Endodermal cell (in vitro differentiated cells): ENCODE measurements at regions not wholly inside any gene's neighbourhood (a gene's known extent, or its start where the extent isn't known, plus 50 kb on each side); places are given as distances from the start of the nearest gene placed in this dataset.

Experiments
- DNase-seq: peaks from one replicate; pipeline ENCODE4 v3.0.0-alpha.2; 2017
- H3K27ac ChIP-seq: 2 replicates; pipeline ENCODE4 v1.5.1; 2013; ENCODE audit warnings: mild to moderate bottlenecking, low read depth, low read length, moderate library complexity
- H3K27me3 ChIP-seq: 2 replicates; pipeline ENCODE4 v1.6.1; 2013; ENCODE audit warnings: mild to moderate bottlenecking, low read length, moderate library complexity; ENCODE audit not compliant: insufficient read depth, control insufficient read depth, poor library complexity, severe bottlenecking
- H3K36me3 ChIP-seq: 2 replicates; pipeline ENCODE4 v1.7.0; 2013; ENCODE audit warnings: mild to moderate bottlenecking, low read length, moderate library complexity; ENCODE audit not compliant: control insufficient read depth, insufficient read depth
- H3K4me1 ChIP-seq: one replicate; pipeline ENCODE4 v1.7.0; 2013; ENCODE audit warnings: low read length; ENCODE audit not compliant: control insufficient read depth, insufficient read depth
- H3K4me3 ChIP-seq: 2 replicates; pipeline ENCODE4 v1.5.1; 2013; ENCODE audit warnings: mild to moderate bottlenecking, low read length, moderate library complexity
- H3K9ac ChIP-seq: 2 replicates; pipeline ENCODE4 v1.6.1; 2013; ENCODE audit warnings: mild to moderate bottlenecking, low read length, moderate library complexity; ENCODE audit not compliant: poor library complexity, severe bottlenecking; ENCODE audit errors: extremely low read depth
- H3K9me3 ChIP-seq: 2 replicates; pipeline ENCODE4 v1.6.1; 2013; ENCODE audit warnings: mild to moderate bottlenecking, low read length, moderate library complexity; ENCODE audit not compliant: control insufficient read depth
- H3K27ac Mint-ChIP-seq: 2 replicates; pipeline ENCODE4 v1.8.0; 2020; ENCODE audit warnings: mixed read lengths
- H3K27me3 Mint-ChIP-seq: 2 replicates; pipeline ENCODE4 v1.8.0; 2021; ENCODE audit warnings: mild to moderate bottlenecking, mixed read lengths; ENCODE audit not compliant: insufficient read depth
- H3K36me3 Mint-ChIP-seq: 2 replicates; pipeline ENCODE4 v1.8.0; 2020; ENCODE audit warnings: low read depth, mixed read lengths
- H3K4me1 Mint-ChIP-seq: 2 replicates; pipeline ENCODE4 v1.8.0; 2020; ENCODE audit warnings: mixed read lengths
- H3K4me3 Mint-ChIP-seq: 2 replicates; pipeline ENCODE4 v1.8.0; 2020; ENCODE audit warnings: mild to moderate bottlenecking, moderate library complexity, mixed read lengths
- H3K9me3 Mint-ChIP-seq: 2 replicates; pipeline ENCODE4 v1.8.0; 2020; ENCODE audit warnings: mild to moderate bottlenecking, mixed read lengths
- WGBS, 2 experiments: methylation state at CpG; one replicate each; pipeline versions ENCODE4 v1.1.5 to v1.1.7; 2013; ENCODE audit warnings: missing lambda C conversion rate in 2 of 2, mixed read lengths in 1 of 2; ENCODE audit not compliant: insufficient coverage in 1 of 2, insufficient read length in 1 of 2; 5-methylcytosine and 5-hydroxymethylcytosine counted together
- TF ChIP-seq, protein P1 (sequence below): fragments of 200-600 bp; sonication (generic); conservative IDR thresholded peaks from 2 replicates; pipeline ENCODE4 v1.5.0; 2021; ENCODE audit warnings: antibody characterized with exemption, mild to moderate bottlenecking

DNA sequence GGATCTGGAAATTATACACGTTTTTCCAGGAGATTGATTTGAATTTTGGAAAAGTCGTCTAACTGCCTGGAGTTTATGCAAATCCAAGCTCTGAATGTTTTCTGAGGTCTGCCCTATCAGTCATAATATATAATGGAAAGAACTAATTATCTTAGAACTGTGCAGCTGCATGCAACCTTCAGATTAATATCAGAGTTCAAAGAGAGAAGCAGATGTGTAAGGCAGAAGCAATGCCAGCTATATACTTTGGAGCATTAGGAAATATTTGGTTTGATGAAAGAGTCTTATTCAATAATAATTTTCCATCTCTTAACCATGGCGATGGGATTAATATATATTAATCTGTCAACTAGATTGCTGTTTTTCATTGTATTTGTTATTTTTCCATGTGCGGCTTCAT, 500.9 kb downstream of the NEBL start:
- Histone ChIP-seq H3K27ac (no peak overlapping the region), H3K27me3 (no peaks in the 10 kb centered on the region), H3K9me3 (no peaks in the 10 kb centered on the region), H3K36me3 (no peaks in the 10 kb centered on the region), H3K4me3 (no peak overlapping the region), H3K9ac (no peak overlapping the region), H3K4me1 (no peaks in the 10 kb centered on the region)
- DNase-seq: no peak
- TF ChIP-seq, protein P1, sequence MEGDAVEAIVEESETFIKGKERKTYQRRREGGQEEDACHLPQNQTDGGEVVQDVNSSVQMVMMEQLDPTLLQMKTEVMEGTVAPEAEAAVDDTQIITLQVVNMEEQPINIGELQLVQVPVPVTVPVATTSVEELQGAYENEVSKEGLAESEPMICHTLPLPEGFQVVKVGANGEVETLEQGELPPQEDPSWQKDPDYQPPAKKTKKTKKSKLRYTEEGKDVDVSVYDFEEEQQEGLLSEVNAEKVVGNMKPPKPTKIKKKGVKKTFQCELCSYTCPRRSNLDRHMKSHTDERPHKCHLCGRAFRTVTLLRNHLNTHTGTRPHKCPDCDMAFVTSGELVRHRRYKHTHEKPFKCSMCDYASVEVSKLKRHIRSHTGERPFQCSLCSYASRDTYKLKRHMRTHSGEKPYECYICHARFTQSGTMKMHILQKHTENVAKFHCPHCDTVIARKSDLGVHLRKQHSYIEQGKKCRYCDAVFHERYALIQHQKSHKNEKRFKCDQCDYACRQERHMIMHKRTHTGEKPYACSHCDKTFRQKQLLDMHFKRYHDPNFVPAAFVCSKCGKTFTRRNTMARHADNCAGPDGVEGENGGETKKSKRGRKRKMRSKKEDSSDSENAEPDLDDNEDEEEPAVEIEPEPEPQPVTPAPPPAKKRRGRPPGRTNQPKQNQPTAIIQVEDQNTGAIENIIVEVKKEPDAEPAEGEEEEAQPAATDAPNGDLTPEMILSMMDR: no peak
- Mint-ChIP-seq H3K27ac (no peak overlapping the region), H3K9me3 (no peaks in the 10 kb centered on the region), H3K4me3 (no peak overlapping the region), H3K36me3 (no peaks in the 10 kb centered on the region), H3K27me3 (no peaks in the 10 kb centered on the region), H3K4me1 (no peaks in the 10 kb centered on the region)
- WGBS, 2 experiments: 86 to 90% methylated on average over 1 to 4 of the region's 4 CpGs

DNA sequence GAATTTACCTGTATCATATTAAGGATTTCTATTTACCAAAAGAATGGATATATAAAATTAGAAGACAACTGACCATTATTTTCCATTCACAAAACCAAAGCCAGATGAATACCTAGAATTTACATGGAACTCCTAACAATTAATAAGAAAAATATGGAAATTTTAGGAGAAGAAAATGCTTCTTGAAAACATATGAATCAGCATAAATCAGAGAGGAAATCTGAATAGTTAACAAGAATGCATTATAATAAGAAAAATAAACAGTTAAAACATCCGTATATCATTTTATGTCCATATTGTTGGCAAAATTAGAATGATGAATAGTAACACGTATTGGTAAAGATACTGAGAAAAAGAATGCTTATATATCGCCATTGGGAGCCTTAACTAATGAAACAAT, 505.5 kb downstream of the NEBL start:
- WGBS, 2 experiments: 90 to 100% methylated on average over 1 to 3 of the region's 3 CpGs
- TF ChIP-seq, protein P1: no peak
- no peaks in the 10 kb centered on the region for H3K27me3 Mint-ChIP-seq
- no peaks in the 10 kb centered on the region for H3K36me3 ChIP-seq
- H3K9me3 ChIP-seq: no peaks in the 10 kb centered on the region
- H3K27me3 ChIP-seq: no peaks in the 10 kb centered on the region
- H3K4me1 Mint-ChIP-seq: no peaks in the 10 kb centered on the region
- no peak overlapping the region for H3K27ac ChIP-seq
- H3K36me3 Mint-ChIP-seq: no peaks in the 10 kb centered on the region
- no peak overlapping the region for H3K4me3 ChIP-seq
- H3K4me1 ChIP-seq: no peaks in the 10 kb centered on the region
- H3K9me3 Mint-ChIP-seq: no peaks in the 10 kb centered on the region
- no peak overlapping the region for H3K27ac Mint-ChIP-seq
- no peak for DNase-seq
- H3K9ac ChIP-seq: no peak overlapping the region
- no peak overlapping the region for H3K4me3 Mint-ChIP-seq

DNA sequence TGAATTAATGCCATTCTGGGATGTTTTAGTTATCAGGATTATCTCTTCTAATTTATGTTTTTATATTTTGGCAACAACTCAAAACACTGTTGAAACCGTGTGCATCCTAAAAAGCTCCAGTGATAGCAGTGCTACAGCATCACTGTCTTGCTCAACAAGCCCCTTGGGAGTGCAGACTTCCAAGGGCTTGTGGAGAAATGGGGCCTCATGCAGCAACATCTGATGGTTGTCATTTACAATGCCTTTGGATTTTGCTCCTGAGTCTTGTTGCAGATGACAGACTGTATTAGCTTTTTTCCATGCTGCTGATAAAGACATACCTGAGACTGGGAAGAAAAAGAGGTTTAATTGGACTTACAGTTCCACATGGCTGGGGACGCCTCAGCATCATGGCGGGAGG, 515.4 kb downstream of the NEBL start:
- H3K4me3 ChIP-seq: no peak overlapping the region
- no peak overlapping the region for H3K9ac ChIP-seq
- Mint-ChIP-seq H3K9me3 (peaks cover 15% of the 10 kb centered on the region), H3K36me3 (peaks cover 8% of the 10 kb centered on the region), H3K4me1 (peaks cover 7% of the 10 kb centered on the region), H3K4me3 (no peak overlapping the region), H3K27me3 (no peaks in the 10 kb centered on the region), H3K27ac (no peak overlapping the region)
- TF ChIP-seq, protein P1: no peak
- H3K36me3 ChIP-seq: no peaks in the 10 kb centered on the region
- H3K9me3 ChIP-seq: peaks cover 4% of the 10 kb centered on the region
- DNase-seq: no peak
- no peak overlapping the region for H3K27ac ChIP-seq
- no peaks in the 10 kb centered on the region for H3K4me1 ChIP-seq
- H3K27me3 ChIP-seq: no peaks in the 10 kb centered on the region
- WGBS, 2 experiments: 89 to 96% methylated on average over 3 of the region's 3 CpGs
